H9 (cell line): ENCODE measurements at regions not wholly inside any gene's neighbourhood (a gene's known extent, or its start where the extent isn't known, plus 50 kb on each side); places are given as distances from the start of the nearest gene placed in this dataset.

Experiments
- DNase-seq: peaks from one replicate; pipeline ENCODE4 v3.0.0-alpha.2; 2017
- H2AFZ ChIP-seq: one replicate; pipeline ENCODE4 v1.6.1; 2013; ENCODE audit warnings: mild to moderate bottlenecking, low read length, control low read depth, moderate library complexity
- H2AK5ac ChIP-seq: 2 replicates; pipeline ENCODE4 v1.6.1; 2013; ENCODE audit warnings: low read length, control low read depth, mixed read lengths; ENCODE audit not compliant: insufficient read length
- H2BK120ac ChIP-seq: one replicate; pipeline ENCODE4 v1.6.1; 2013; ENCODE audit warnings: low read depth, mild to moderate bottlenecking, low read length, control low read depth, inconsistent platforms; ENCODE audit not compliant: poor library complexity, severe bottlenecking
- H2BK12ac ChIP-seq: 2 replicates; pipeline ENCODE4 v1.6.1; 2013; ENCODE audit warnings: low read length, control low read depth, mixed read lengths, low read depth; ENCODE audit not compliant: insufficient read length
- H2BK15ac ChIP-seq: 2 replicates; pipeline ENCODE4 v1.6.1; 2013; ENCODE audit warnings: low read depth, low read length, control low read depth
- H2BK20ac ChIP-seq: one replicate; pipeline ENCODE4 v1.6.1; 2013; ENCODE audit warnings: low read depth, mild to moderate bottlenecking, low read length, control low read depth, inconsistent platforms; ENCODE audit not compliant: poor library complexity, severe bottlenecking
- H2BK5ac ChIP-seq: 2 replicates; pipeline ENCODE4 v1.6.1; 2013; ENCODE audit warnings: low read length, control low read depth, mixed read lengths; ENCODE audit not compliant: insufficient read length
- H3K14ac ChIP-seq: 2 replicates; pipeline ENCODE4 v1.6.1; 2013; ENCODE audit warnings: low read length, control low read depth; ENCODE audit not compliant: insufficient read depth
- H3K18ac ChIP-seq: 2 replicates; pipeline ENCODE4 v1.6.1; 2013; ENCODE audit warnings: low read depth, mild to moderate bottlenecking, mixed read lengths, low read length, control low read depth; ENCODE audit not compliant: insufficient read length
- H3K23ac ChIP-seq: 2 replicates; pipeline ENCODE4 v1.6.1; 2013; ENCODE audit warnings: low read length, control low read depth, mixed read lengths, low read depth; ENCODE audit not compliant: insufficient read length
- H3K23me2 ChIP-seq: 2 replicates; pipeline ENCODE4 v1.6.1; 2013; ENCODE audit warnings: low read depth, mild to moderate bottlenecking, mixed read lengths, low read length, control low read depth; ENCODE audit not compliant: insufficient read length, poor library complexity, severe bottlenecking
- H3K27ac ChIP-seq: 2 replicates; pipeline ENCODE4 v1.5.1; 2013; ENCODE audit warnings: low read length, control low read depth, mixed read lengths, low read depth; ENCODE audit not compliant: insufficient read length
- H3K27me3 ChIP-seq: 2 replicates; pipeline ENCODE4 v1.6.1; 2013; ENCODE audit warnings: low read length, control low read depth, inconsistent platforms; ENCODE audit not compliant: insufficient read depth
- H3K4ac ChIP-seq: 2 replicates; pipeline ENCODE4 v1.6.1; 2013; ENCODE audit warnings: low read depth, mild to moderate bottlenecking, control low read depth, inconsistent platforms, low read length, moderate library complexity
- H3K4me1 ChIP-seq: 2 replicates; pipeline ENCODE4 v1.6.1; 2013; ENCODE audit warnings: low read length, control low read depth, inconsistent platforms; ENCODE audit not compliant: insufficient read depth
- H3K4me2 ChIP-seq: 2 replicates; pipeline ENCODE4 v1.6.1; 2013; ENCODE audit warnings: low read length, control low read depth, mixed read lengths; ENCODE audit not compliant: insufficient read length, insufficient read depth
- H3K56ac ChIP-seq: 2 replicates; pipeline ENCODE4 v1.6.1; 2013; ENCODE audit warnings: low read depth, mild to moderate bottlenecking, mixed read lengths, low read length, control low read depth; ENCODE audit not compliant: insufficient read length
- H3K79me1 ChIP-seq: 2 replicates; pipeline ENCODE4 v1.6.1; 2013; ENCODE audit warnings: low read depth, mild to moderate bottlenecking, moderate library complexity, low read length, control low read depth, inconsistent platforms; ENCODE audit not compliant: insufficient read depth, poor library complexity, severe bottlenecking
- H3K79me2 ChIP-seq: 2 replicates; pipeline ENCODE4 v1.6.1; 2013; ENCODE audit warnings: low read length, control low read depth, inconsistent platforms; ENCODE audit not compliant: insufficient read depth
- H3K9ac ChIP-seq: 2 replicates; pipeline ENCODE4 v1.6.1; 2013; ENCODE audit warnings: low read length, control low read depth, mixed read lengths; ENCODE audit not compliant: insufficient read length; ENCODE audit errors: extremely low read depth
- H3K9me3 ChIP-seq: one replicate; pipeline ENCODE4 v1.6.1; 2013; ENCODE audit warnings: low read depth, low read length, inconsistent platforms; ENCODE audit not compliant: control insufficient read depth
- H3T11ph ChIP-seq: one replicate; pipeline ENCODE4 v1.6.1; 2013; ENCODE audit warnings: mild to moderate bottlenecking, low read length, control low read depth, inconsistent platforms
- H4K20me1 ChIP-seq: one replicate; pipeline ENCODE4 v1.6.1; 2013; ENCODE audit not compliant: control insufficient read depth, insufficient read length, insufficient read depth
- H4K5ac ChIP-seq: 2 replicates; pipeline ENCODE4 v1.6.1; 2013; ENCODE audit warnings: low read depth, mild to moderate bottlenecking, mixed read lengths, low read length, control low read depth; ENCODE audit not compliant: insufficient read length
- H4K8ac ChIP-seq: replicated peaks from 2 replicates; pipeline ENCODE4 v1.6.1; 2013; ENCODE audit warnings: low read length, control low read depth, mixed read lengths, low read depth; ENCODE audit not compliant: insufficient read length
- H4K91ac ChIP-seq: 2 replicates; pipeline ENCODE4 v1.6.1; 2013; ENCODE audit warnings: low read depth, mild to moderate bottlenecking, moderate library complexity, mixed read lengths, low read length, control low read depth; ENCODE audit not compliant: insufficient read length
- H3K27ac Mint-ChIP-seq, 3 experiments: 2 replicates in 2 of 3; 3 replicates in 1 of 3; pipeline ENCODE4 v1.8.0; 2020 to 2021; ENCODE audit warnings: mixed read lengths in 3 of 3, mild to moderate bottlenecking in 1 of 3, moderate library complexity in 1 of 3
- H3K27me3 Mint-ChIP-seq: 2 replicates; pipeline ENCODE4 v1.8.0; 2021; ENCODE audit warnings: low read depth, mild to moderate bottlenecking, moderate library complexity, mixed read lengths
- H3K36me3 Mint-ChIP-seq, 3 experiments: 2 replicates in 2 of 3; 3 replicates in 1 of 3; pipeline ENCODE4 v1.8.0; 2020 to 2021; ENCODE audit warnings: low read depth in 3 of 3, mixed read lengths in 3 of 3; ENCODE audit not compliant: insufficient read depth in 1 of 3
- H3K4me1 Mint-ChIP-seq, 2 experiments: 2 replicates each; pipeline ENCODE4 v1.8.0; 2020; ENCODE audit warnings: mixed read lengths in 2 of 2
- H3K4me3 Mint-ChIP-seq, 2 experiments: 2 replicates in 1 of 2; 3 replicates in 1 of 2; pipeline ENCODE4 v1.8.0; 2020 to 2021; ENCODE audit warnings: mild to moderate bottlenecking in 2 of 2, mixed read lengths in 2 of 2, moderate library complexity in 1 of 2
- H3K9me3 Mint-ChIP-seq, 2 experiments: 2 replicates in 1 of 2; 3 replicates in 1 of 2; pipeline ENCODE4 v1.8.0; 2020; ENCODE audit warnings: mild to moderate bottlenecking in 2 of 2, mixed read lengths in 2 of 2, moderate library complexity in 1 of 2
- WGBS: extraction: QIAGEN DNeasy Blood & Tissue Kit; methylation state at CpG from one replicate; pipeline ENCODE4 v1.1.7; 2013; ENCODE audit warnings: missing lambda C conversion rate, low lambda C conversion rate, mixed read lengths; ENCODE audit not compliant: insufficient read length; ENCODE audit errors: extremely low coverage; 5-methylcytosine and 5-hydroxymethylcytosine counted together
- TF ChIP-seq, protein P1 (sequence below): fragments of 200-600 bp; sonication (generic); conservative IDR thresholded peaks from 3 replicates; pipeline ENCODE4 v1.8.0; 2021; ENCODE audit warnings: antibody characterized with exemption, mild to moderate bottlenecking

DNA sequence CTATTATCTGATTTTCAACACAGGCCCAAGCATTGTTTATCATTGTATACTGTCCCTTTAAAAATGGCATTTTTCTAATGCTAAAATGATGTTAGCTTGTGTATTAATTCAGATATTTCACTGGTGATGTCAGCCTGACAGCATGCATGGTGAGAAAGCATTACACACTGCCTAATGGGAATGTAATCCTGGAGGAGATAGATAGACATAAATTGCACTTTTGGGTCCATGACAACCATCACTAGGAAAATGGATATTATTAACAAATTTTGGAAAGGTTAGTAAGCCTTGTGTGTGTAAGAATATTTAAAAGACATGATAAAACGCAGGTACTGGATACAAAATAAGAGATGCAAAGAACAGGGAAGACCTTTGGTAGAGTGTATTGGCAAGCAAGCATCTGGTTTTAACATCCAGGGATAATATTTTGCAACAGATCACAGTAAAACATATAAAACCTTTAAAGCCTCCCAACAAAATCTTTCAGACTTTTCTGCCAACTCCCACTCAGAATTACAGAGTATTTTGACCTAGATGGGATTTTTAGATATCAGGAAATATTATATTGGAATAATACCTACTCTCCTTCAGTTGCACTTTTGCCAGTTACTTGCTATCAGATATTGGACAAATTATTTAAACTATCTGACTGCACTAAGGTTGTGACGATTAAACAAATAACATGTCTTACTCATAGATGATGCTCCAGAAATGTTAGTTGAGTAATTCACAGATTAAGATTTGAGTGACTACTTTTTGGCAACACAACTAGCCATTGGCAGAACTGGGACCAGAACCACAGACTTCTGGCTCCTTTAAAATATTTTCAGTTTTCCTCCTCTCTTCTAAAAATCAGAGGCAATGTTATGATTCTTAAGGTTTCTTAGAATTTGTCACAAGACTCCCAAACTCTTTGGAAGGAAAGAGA is 291.6 kb upstream of the SEMA3C start:
- Histone ChIP-seq H2BK20ac (no peak overlapping the region), H3K23me2 (no peaks in the 10 kb centered on the region), H3K4ac (no peak overlapping the region), H3K4me1 (no peaks in the 10 kb centered on the region), H3K9me3 (no peaks in the 10 kb centered on the region), H4K5ac (no peak overlapping the region), H4K91ac (no peak overlapping the region), H4K8ac (no peak overlapping the region), H2BK120ac (no peak overlapping the region), H3K9ac (no peak overlapping the region), H3K18ac (no peak overlapping the region), H2AFZ (no peak overlapping the region), H3K27ac (no peak overlapping the region), H4K20me1 (no peaks in the 10 kb centered on the region), H3K23ac (no peak overlapping the region), H3T11ph (no peak overlapping the region), H2BK12ac (no peak overlapping the region), H3K14ac (no peak overlapping the region), H3K56ac (no peak overlapping the region), H3K4me2 (no peak overlapping the region), H2BK15ac (no peak overlapping the region), H2BK5ac (no peak overlapping the region), H3K27me3 (no peaks in the 10 kb centered on the region), H3K79me1 (no peaks in the 10 kb centered on the region), H3K79me2 (no peaks in the 10 kb centered on the region), H2AK5ac (no peak overlapping the region)
- H3K9me3 Mint-ChIP-seq: no peaks in the 10 kb centered on the region
- TF ChIP-seq, protein P1, sequence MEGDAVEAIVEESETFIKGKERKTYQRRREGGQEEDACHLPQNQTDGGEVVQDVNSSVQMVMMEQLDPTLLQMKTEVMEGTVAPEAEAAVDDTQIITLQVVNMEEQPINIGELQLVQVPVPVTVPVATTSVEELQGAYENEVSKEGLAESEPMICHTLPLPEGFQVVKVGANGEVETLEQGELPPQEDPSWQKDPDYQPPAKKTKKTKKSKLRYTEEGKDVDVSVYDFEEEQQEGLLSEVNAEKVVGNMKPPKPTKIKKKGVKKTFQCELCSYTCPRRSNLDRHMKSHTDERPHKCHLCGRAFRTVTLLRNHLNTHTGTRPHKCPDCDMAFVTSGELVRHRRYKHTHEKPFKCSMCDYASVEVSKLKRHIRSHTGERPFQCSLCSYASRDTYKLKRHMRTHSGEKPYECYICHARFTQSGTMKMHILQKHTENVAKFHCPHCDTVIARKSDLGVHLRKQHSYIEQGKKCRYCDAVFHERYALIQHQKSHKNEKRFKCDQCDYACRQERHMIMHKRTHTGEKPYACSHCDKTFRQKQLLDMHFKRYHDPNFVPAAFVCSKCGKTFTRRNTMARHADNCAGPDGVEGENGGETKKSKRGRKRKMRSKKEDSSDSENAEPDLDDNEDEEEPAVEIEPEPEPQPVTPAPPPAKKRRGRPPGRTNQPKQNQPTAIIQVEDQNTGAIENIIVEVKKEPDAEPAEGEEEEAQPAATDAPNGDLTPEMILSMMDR: no peak
- H3K27ac Mint-ChIP-seq: no peak overlapping the region
- no peaks in the 10 kb centered on the region for H3K36me3 Mint-ChIP-seq
- no peak overlapping the region for H3K4me3 Mint-ChIP-seq
- no CpG with 5 or more reads among the region's 2 CpGs for WGBS
- DNase-seq: no peak
- no peaks in the 10 kb centered on the region for H3K4me1 Mint-ChIP-seq
- no peaks in the 10 kb centered on the region for H3K27me3 Mint-ChIP-seq
